ENCODE measurements at regions not wholly inside any gene's neighbourhood (a gene's known extent, or its start where the extent isn't known, plus 50 kb on each side); places are given as distances from the start of the nearest gene placed in this dataset.

GRCh38 chr1:239758756-239759155 is 332.9 kb upstream of the FMN2 start:
- Histone ChIP-seq H3K4me1 (replicated peaks in 1 of 2; ENCODE audit: control insufficient read depth in 2 of 2, insufficient read depth in 2 of 2, low read length in 2 of 2) (no peaks in the 10 kb centered on the region), H3K9me3 (replicated peaks; ENCODE audit: control insufficient read depth, insufficient read depth, low read depth, low read length) (no peaks in the 10 kb centered on the region), H3K4me2 (ENCODE audit: insufficient read depth, low read length) (no peak overlapping the region), H2AFZ (ENCODE audit: low read depth, low read length) (no peak overlapping the region), H3K9me1 (ENCODE audit: control insufficient read depth, insufficient read depth, low read length) (no peaks in the 10 kb centered on the region), H3K27ac (ENCODE audit: extremely low read depth, low read depth, low read length) (no peak overlapping the region), H3K9ac (ENCODE audit: insufficient read depth in 1 of 2, low read depth in 2 of 2, low read length in 2 of 2) (no peak overlapping the region), H3K27me3 (ENCODE audit: control insufficient read depth in 2 of 2, insufficient read depth in 2 of 2, low read length in 2 of 2) (no peaks in the 10 kb centered on the region), H4K20me1 (replicated peaks; ENCODE audit: control insufficient read depth, insufficient read depth, low read length) (no peaks in the 10 kb centered on the region), H3K36me3 (ENCODE audit: control insufficient read depth, insufficient read depth, low read length) (no peaks in the 10 kb centered on the region), H3K79me2 (ENCODE audit: control insufficient read depth, insufficient read depth, low read length) (no peaks in the 10 kb centered on the region), H3K4me3 (no peak overlapping the region)
- FAIRE-seq: no peak
- BruUV-seq (replicated peaks): no TSS peak
- in situ Hi-C loops (cut with MboI): no loop called here
- no peak for DNase-seq (ENCODE audit: extremely low read depth in 1 of 4, low spot score in 3 of 4)
- ChIA-PET POLR2A (no interaction called here), CTCF (ENCODE audit: low intra/inter-chr PET ratio) (interaction anchor here (0.6 kb wide), 1 partner anchor 827 kb away, joined by 4 read pairs; no protein-coding TSS in a partner anchor)
- WGBS (ENCODE audit: insufficient coverage, low coverage, missing lambda C conversion rate): 21% methylated on average over 3 of the region's 3 CpGs
- intact Hi-C loops (cut with micrococcal nuclease): no loop called here
- TF ChIP-seq ZNF507 (tag; conservative IDR thresholded peaks at IDR 0.05) (no peak), ZFP1 (CRISPR knock-in tag; IDR thresholded peaks at IDR 0.05) (no peak), U2AF2 (optimal IDR thresholded peaks at IDR 0.05; ENCODE audit: low read depth, low read length) (no peak), PRPF4 (IDR thresholded peaks at IDR 0.05; ENCODE audit: insufficient read depth, low read depth, low read length, poor library complexity, severe bottlenecking) (no peak), KAT7 (CRISPR knock-in tag; IDR thresholded peaks at IDR 0.05; ENCODE audit: borderline replicate concordance) (no peak), KLF6 (CRISPR knock-in tag; IDR thresholded peaks at IDR 0.05; ENCODE audit: borderline replicate concordance) (no peak), TFE3 (CRISPR knock-in tag; IDR thresholded peaks at IDR 0.05) (no peak), ZFX (CRISPR knock-in tag; IDR thresholded peaks at IDR 0.05) (no peak), TAF7 (tag; IDR thresholded peaks at IDR 0.05) (no peak)
- ATAC-seq: no peak

Data from K562 (cell line).